GM21619 (cell line): ENCODE measurements at regions not wholly inside any gene's neighbourhood (a gene's known extent, or its start where the extent isn't known, plus 50 kb on each side); places are given as distances from the start of the nearest gene placed in this dataset.

Experiments used
- ATAC-seq: cut with Tn5 transposase; IDR thresholded peaks from one replicate; pipeline ENCODE4 v1.9.1; 2021; ENCODE audit not compliant: unreplicated experiment

DNA sequence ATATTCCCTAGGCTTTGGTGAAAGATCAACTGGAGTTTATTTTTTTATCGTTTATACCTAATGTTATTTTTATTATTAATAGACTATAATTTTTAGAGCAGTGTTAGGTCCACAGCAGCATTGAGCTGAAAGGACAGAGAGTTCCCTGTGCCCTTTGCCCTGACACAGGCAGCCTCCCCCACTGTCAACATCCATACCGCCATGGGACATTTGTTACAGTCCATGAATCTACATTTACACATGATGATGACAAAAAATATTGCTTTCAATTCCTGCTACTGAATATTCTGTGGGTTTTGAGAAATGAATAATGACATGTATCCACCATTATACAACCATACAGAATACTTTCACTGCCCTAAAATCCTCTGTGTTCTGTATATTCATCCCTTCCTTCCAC lies 1297.5 kb upstream of the SORCS1 start:
- no peak for ATAC-seq

DNA sequence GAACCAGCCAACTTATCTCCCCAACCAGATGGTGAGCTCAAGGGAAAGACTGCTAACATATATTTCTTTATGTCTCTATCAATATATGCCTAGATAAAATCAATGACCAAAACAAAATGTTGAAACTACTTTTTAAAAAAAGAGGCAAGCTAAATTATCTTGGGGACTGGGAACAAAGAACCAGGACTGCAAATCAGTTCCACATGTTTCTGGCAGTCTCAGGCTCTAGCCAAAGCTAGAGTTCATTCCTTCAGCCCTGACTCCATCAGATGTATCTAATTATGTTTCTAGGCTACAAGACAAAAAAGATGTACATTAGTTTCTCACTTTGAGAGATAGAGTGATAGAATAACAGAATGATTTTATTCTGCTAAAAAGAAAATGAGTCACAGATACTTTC lies 1290.3 kb upstream of the SORCS1 start:
- ATAC-seq, result no peak

- ATAC-seq, result no peak
These were observed 1289.7 kb upstream of the SORCS1 start for GRCh38 chr10:108454224-108454623.

- ATAC-seq, result no peak
These were observed 1288.7 kb upstream of the SORCS1 start for GRCh38 chr10:108453166-108453565.

- no peak for ATAC-seq
These were observed 1288.0 kb upstream of the SORCS1 start for GRCh38 chr10:108452533-108452932.

DNA sequence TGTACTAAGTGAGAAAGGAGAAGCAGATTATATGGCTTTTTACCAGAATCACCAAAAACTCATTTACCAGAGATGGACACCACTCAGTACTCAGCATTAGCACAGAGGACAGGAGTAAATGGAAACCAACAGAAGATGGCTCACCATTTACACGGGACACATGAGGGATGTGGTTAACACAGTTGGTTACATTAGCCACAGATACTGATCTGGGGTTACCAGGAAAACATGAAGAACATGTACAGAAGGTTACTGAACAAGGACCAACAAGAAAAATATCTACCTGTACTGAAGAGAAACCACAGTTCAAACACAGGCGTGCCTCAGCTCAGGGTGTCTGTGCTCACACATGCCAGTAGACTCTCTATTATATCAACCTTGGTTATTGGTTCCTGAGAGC lies 1285.8 kb upstream of the SORCS1 start:
- peak; percentile 73 for ATAC-seq

GRCh38 chr10:108445746-108446145 lies 1281.2 kb upstream of the SORCS1 start:
- ATAC-seq, result no peak

- ATAC-seq, result peak; percentile 98
These were observed 1279.1 kb upstream of the SORCS1 start for GRCh38 chr10:108443636-108444035.

GRCh38 chr10:108439397-108439796 lies 1274.9 kb upstream of the SORCS1 start:
- no peak for ATAC-seq

DNA sequence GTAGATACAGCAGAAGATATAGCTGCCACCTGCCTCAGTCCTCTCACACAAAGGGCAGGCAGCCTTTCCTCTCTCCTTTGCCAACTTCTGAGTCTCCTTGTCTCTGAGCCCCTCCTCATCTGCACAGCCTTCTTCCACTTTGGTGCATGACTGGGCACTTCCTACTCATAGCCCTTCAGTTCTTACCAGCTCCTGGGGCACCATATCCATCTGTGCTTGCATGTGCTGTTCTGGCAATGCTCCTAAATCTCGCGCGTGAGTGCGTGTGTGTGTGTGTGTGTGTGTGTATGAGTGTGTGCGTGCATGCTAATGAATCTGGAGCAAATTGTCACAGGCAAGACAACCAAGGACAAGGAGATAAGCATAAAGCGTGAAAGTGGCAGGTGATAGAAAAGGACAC lies 1271.6 kb upstream of the SORCS1 start:
- ATAC-seq, result no peak

- no peak for ATAC-seq
These were observed 1270.2 kb upstream of the SORCS1 start for GRCh38 chr10:108434559-108435252.

DNA sequence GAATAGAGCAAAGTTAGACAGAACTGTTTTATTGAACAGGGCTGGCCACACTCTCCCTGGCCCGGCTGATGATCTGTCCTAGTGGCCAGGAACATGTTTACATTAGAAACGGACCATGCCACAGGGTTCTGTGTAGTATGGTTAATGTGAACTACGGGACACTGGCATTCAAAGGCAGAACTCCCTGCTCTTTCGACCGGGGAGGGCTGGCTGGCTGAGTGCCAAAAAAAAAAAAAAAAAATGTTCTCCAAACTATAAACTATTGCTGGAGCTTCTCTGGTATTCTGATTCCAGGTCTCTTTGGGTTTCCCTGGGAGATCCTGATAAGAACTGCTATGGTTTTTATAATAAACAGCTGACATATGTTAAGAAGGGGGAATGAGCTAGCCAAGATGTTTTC lies 1262.6 kb upstream of the SORCS1 start:
- ATAC-seq, result no peak

DNA sequence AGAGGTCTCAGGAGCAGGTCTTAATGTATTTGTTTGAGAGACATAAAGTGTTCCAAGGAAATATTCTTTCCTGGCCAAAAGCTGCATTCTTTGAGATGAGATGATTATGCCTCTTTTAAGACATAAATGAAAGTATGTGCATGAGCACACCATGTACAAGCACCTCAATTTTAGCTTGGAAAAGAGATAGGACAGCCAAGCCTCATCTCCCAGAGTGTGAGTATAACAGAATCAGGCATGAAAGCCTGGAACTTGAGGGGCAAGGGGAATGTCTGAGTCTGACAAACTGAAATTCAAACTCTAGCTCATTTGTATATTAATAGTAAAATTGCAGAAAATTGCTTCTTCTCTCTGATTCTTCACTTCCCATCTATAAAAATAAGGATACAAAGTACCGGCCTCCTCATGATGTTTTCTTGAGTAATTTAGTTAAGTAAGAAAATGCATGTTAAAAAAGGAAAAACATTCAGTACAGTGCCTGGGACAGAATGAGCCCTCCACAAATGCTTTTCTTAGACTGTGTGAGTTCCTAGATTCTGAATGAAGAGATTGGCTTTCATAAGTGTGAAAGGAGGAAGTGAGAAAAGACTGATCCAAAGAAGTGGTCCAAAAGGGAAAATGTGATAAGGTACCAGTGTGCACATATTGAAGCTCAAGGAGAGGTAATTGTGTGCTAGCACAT lies 1260.9 kb upstream of the SORCS1 start:
- ATAC-seq, result no peak

DNA sequence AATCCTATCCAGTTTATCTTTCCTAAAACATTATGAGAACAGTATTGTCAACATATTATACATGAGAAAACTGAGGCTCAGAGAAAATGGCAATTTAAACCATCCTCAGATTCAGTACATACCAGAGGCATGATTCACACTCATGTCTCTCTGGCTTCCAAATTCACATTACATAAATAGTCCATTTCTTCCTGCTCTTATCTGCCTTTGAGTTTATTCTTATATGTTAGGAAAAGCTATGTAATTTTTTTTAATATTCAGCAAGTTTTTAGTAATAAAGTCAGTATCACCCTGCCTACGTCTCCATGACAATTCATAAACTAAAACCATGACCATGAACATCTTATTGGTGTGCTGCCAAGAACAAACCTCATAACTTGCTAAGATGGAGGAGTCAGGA lies 1260.2 kb upstream of the SORCS1 start:
- no peak for ATAC-seq

DNA sequence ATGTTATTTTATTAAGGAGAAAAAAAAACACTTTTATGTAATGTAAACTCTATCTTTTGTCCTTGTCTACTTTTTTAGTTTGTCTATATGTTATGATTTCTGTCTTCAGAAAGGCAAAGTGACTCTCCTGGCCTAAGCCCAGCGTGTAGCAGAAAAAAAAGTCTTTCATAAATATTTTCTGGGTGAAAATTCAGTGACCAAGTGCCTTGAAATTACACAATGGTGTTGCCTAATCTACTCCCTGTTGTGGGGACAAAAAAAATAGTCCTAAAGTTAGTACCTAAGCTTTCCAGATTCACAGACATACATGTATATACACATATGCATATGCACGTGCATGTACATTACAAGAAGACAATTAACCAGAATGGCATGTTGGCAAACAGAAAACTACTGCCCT lies 1257.8 kb upstream of the SORCS1 start:
- ATAC-seq, result no peak

GRCh38 chr10:108421266-108421665 lies 1256.8 kb upstream of the SORCS1 start:
- ATAC-seq, result no peak

GRCh38 chr10:108413954-108414353 lies 1249.4 kb upstream of the SORCS1 start:
- no peak for ATAC-seq

DNA sequence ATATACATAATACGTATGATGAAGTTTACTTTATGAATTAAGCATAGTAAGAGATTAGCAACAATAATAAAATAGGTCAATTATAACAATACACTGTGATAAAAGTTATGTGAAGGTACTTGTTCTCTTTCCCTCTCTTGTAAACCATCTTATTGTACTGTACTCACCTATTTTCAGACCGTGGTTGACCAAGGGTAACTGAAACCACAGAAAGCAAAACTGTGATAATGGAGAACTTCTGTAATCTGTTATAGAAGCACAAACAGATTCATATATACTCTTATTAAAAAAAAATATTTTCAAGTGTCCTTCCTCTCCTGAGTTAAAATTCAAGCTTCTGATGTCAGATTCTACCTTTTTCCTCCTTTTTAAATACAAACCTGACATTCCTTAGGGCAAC lies 1247.8 kb upstream of the SORCS1 start:
- no peak for ATAC-seq

GRCh38 chr10:108411894-108412293 lies 1247.4 kb upstream of the SORCS1 start:
- no peak for ATAC-seq

DNA sequence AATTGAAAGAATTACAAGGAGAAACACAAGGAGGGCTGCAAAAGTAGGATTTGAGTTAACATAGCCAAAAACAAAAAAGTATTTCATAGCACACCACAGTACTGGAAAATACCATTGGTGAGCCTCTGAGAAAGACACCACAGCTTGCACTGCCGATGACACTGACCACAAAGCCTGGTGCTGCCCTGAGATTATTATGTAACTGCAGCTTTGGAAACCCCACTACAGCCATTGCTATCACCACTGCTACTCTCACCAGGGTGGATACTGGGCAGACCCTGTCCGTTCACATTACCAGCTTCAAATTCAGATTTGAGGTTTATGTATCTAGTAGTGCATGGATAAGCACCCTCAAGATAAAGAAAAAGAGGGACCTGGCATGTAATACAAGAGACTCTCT lies 1246.7 kb upstream of the SORCS1 start:
- no peak for ATAC-seq

DNA sequence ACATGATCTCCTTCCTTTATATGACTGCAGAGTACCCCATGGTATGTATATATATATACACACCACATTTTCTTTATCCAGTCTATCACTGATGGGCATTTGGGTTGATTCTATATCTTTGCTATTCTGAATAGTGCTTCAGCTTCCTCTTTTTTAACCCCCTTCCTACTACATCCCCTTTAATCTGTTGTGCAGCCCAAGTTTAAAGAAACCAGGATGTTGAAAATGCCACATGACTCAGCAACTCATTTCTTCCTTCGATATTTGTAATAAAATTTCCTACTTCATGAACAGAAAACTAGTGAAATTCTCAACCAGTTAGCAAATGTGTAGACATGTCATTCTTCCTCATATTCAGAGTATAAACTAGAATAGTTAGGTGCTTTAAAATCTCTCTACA lies 1245.7 kb upstream of the SORCS1 start:
- ATAC-seq, result no peak

DNA sequence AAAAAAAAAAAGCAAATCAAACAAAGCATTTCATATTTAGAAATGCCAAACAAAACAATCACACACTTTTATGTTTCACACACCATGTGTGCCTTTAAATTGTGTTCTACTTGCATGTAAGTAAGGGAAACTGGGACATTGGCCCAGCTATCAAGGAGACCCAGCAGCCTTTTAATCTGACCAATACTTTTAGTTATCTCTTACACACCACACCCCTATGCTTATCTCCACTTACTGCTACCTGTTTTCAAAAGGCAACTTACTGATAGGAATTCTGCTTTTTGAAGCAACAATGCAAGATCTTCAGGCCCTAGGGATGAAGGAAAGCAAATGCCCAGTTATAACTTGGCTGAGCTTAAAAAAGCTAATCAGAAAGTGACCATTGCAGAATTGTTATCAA lies 1244.8 kb upstream of the SORCS1 start:
- ATAC-seq, result no peak

- ATAC-seq, result no peak
These were observed 1239.6 kb upstream of the SORCS1 start for GRCh38 chr10:108404155-108404554.
